SK-N-MC (cell line): ENCODE measurements at regions not wholly inside any gene's neighbourhood (a gene's known extent, or its start where the extent isn't known, plus 50 kb on each side); places are given as distances from the start of the nearest gene placed in this dataset.

Source experiments
- EZH2 ChIP-seq: fragments of 200-600 bp; sonication (generic); IDR thresholded peaks from one replicate; pipeline ENCODE4 v1.6.1; 2017; ENCODE audit warnings: antibody characterized with exemption
- FOXP2 ChIP-seq: optimal IDR thresholded peaks from 2 replicates; pipeline ENCODE3; 2011; ENCODE audit warnings: mild to moderate bottlenecking, moderate library complexity; ENCODE audit not compliant: insufficient read depth; ENCODE audit errors: extremely low read length, control extremely low read depth
- POLR2AphosphoS5 ChIP-seq: IDR thresholded peaks from 2 replicates; pipeline ENCODE4 v1.6.1; 2012; ENCODE audit warnings: mild to moderate bottlenecking, low read depth, low read length, borderline replicate concordance

- no peak for TF ChIP-seq POLR2AphosphoS5
- no peak for TF ChIP-seq EZH2
- TF ChIP-seq FOXP2 = no peak
Measured at GRCh38 chr5:155134130-155134529, 120.6 kb downstream of the KIF4B start.
